Sigmoid colon (tissue), 6 donors: ENCODE measurements at regions not wholly inside any gene's neighbourhood (a gene's known extent, or its start where the extent isn't known, plus 50 kb on each side); places are given as distances from the start of the nearest gene placed in this dataset.

Source experiments
- DNase-seq: peaks from one replicate; pipeline ENCODE4 v3.0.0-alpha.2; 2019
- H3K27ac ChIP-seq, 4 donors: fragments of 200-600 bp; sonication (generic); one replicate each; pipeline ENCODE4 v1.5.1; 2016 to 2019; ENCODE audit warnings: mild to moderate bottlenecking in 1 of 4
- H3K27me3 ChIP-seq, 3 donors: fragments of 200-600 bp; sonication (generic); one replicate each; pipeline ENCODE4 v1.5.1; 2019; ENCODE audit warnings: mild to moderate bottlenecking in 1 of 3
- H3K36me3 ChIP-seq, 4 donors: fragments of 200-600 bp; sonication (generic); one replicate each; pipeline ENCODE4 v1.5.1; 2016 to 2019
- H3K4me1 ChIP-seq, 4 donors: fragments of 200-600 bp; sonication (generic); one replicate each; pipeline ENCODE4 v1.5.1; 2017 to 2019
- H3K4me3 ChIP-seq, 4 donors: fragments of 200-600 bp; sonication (generic); one replicate each; pipeline ENCODE4 v1.5.1; 2017 to 2019; ENCODE audit warnings: mild to moderate bottlenecking in 2 of 4, moderate library complexity in 1 of 4
- H3K9me3 ChIP-seq, 4 donors: fragments of 200-600 bp in 3 of 4; sonication (generic) in 3 of 4; one replicate each; pipeline versions ENCODE4 v1.5.1 to v1.6.1; 2013 to 2019
- CTCF ChIP-seq, 4 experiments: fragments of 450-650 bp in 3 of 4; fragments of 200-600 bp in 1 of 4; IDR thresholded peaks; one replicate each; pipeline ENCODE4 v1.5.1; 2016 to 2019; ENCODE audit warnings: antibody characterized with exemption in 4 of 4, mild to moderate bottlenecking in 3 of 4, moderate library complexity in 2 of 4
- EP300 ChIP-seq, 4 donors: sonication (generic); formaldehyde crosslinking; IDR thresholded peaks; one replicate each; pipeline ENCODE4 v1.6.1; 2017; ENCODE audit warnings: antibody characterized with exemption in 4 of 4
- POLR2A ChIP-seq, 2 donors: fragments of 450-650 bp; IDR thresholded peaks; one replicate each; pipeline ENCODE4 v1.6.1; 2016; ENCODE audit warnings: antibody characterized with exemption in 2 of 2, mild to moderate bottlenecking in 2 of 2, moderate library complexity in 2 of 2
- POLR2AphosphoS5 ChIP-seq, 4 donors: sonication (generic); formaldehyde crosslinking; IDR thresholded peaks; one replicate each; pipeline ENCODE4 v1.6.1; 2017; ENCODE audit warnings: antibody characterized with exemption in 4 of 4
- WGBS, 2 donors: extraction: QIAGEN DNeasy Blood & Tissue Kit; methylation state at CpG; one replicate each; pipeline ENCODE4 v1.1.7; 2013; 5-methylcytosine and 5-hydroxymethylcytosine counted together
- intact Hi-C: fragments of 100-400 bp; cut with DNase I; formaldehyde crosslinking; loops from one replicate; pipeline ENCODE4 v1.15.1; 2023
- donor health status: healthy with polysubstance abuse.
- donor health status: healthy.

GRCh38 chr9:26523577-26523976 lies 369.0 kb downstream of the CAAP1 start:
- H3K36me3 ChIP-seq, result no peaks in the 10 kb centered on the region
- H3K9me3 ChIP-seq, result no peaks in the 10 kb centered on the region
- WGBS, 2 donors, result 51 to 69% methylated on average over 3 of the region's 3 CpGs
- no peak overlapping the region for H3K4me3 ChIP-seq
- no peak for TF ChIP-seq CTCF (IDR thresholded peaks at IDR 0.05)
- TF ChIP-seq EP300 (IDR thresholded peaks at IDR 0.05), result no peak
- no peak for TF ChIP-seq POLR2A (IDR thresholded peaks at IDR 0.05)
- peaks cover 0 to 32% (median 29%) of the 10 kb centered on the region in 4 donors for H3K4me1 ChIP-seq
- no peak overlapping the region for H3K27ac ChIP-seq
- DNase-seq, result no peak
- intact Hi-C loops, result no loop called here
- no peaks in the 10 kb centered on the region for H3K27me3 ChIP-seq

GRCh38 chr9:26520141-26520540 lies 372.5 kb downstream of the CAAP1 start:
- Histone ChIP-seq H3K4me3 (no peak overlapping the region), H3K27ac (no peak overlapping the region), H3K27me3 (no peaks in the 10 kb centered on the region), H3K36me3 (no peaks in the 10 kb centered on the region), H3K9me3 (no peaks in the 10 kb centered on the region), H3K4me1 (peaks cover 0 to 26% (median 23%) of the 10 kb centered on the region in 4 donors)
- WGBS, 2 donors, result 40 to 82% methylated on average over 1 of the region's 1 CpG
- TF ChIP-seq POLR2AphosphoS5 (IDR thresholded peaks at IDR 0.05) (no peak), EP300 (IDR thresholded peaks at IDR 0.05) (no peak), POLR2A (IDR thresholded peaks at IDR 0.05) (no peak), CTCF (IDR thresholded peaks at IDR 0.05) (no peak)
- intact Hi-C loops, result no loop called here
- DNase-seq, result no peak

- Histone ChIP-seq H3K27ac (no peak overlapping the region), H3K27me3 (no peaks in the 10 kb centered on the region), H3K4me1 (no peaks in the 10 kb centered on the region), H3K4me3 (no peak overlapping the region), H3K36me3 (no peaks in the 10 kb centered on the region), H3K9me3 (no peaks in the 10 kb centered on the region)
- intact Hi-C loops, result no loop called here
- TF ChIP-seq POLR2A (IDR thresholded peaks at IDR 0.05) (no peak), POLR2AphosphoS5 (IDR thresholded peaks at IDR 0.05) (no peak), CTCF (IDR thresholded peaks at IDR 0.05) (no peak), EP300 (IDR thresholded peaks at IDR 0.05) (no peak)
- WGBS, 2 donors, result 57 to 60% methylated on average over 1 of the region's 1 CpG
- no peak for DNase-seq
Measured at GRCh38 chr9:26516773-26517343, 375.7 kb downstream of the CAAP1 start.

- Histone ChIP-seq H3K36me3 (no peaks in the 10 kb centered on the region), H3K27me3 (no peaks in the 10 kb centered on the region)
Measured at GRCh38 chr9:26513730-26514129, 378.9 kb downstream of the CAAP1 start.

More at GRCh38 chr9:26513730-26514129, 378.9 kb downstream of the CAAP1 start:
- TF ChIP-seq CTCF (IDR thresholded peaks at IDR 0.05) (no peak), POLR2A (IDR thresholded peaks at IDR 0.05) (no peak), EP300 (IDR thresholded peaks at IDR 0.05) (no peak), POLR2AphosphoS5 (IDR thresholded peaks at IDR 0.05) (no peak)
- no peaks in the 10 kb centered on the region for H3K9me3 ChIP-seq
- no peak overlapping the region for H3K27ac ChIP-seq
- intact Hi-C loops, result no loop called here
- H3K4me1 ChIP-seq, result no peaks in the 10 kb centered on the region
- WGBS, 2 donors, result 67 to 82% methylated on average over 4 of the region's 4 CpGs
- H3K4me3 ChIP-seq, result no peak overlapping the region
- no peak for DNase-seq
